Hepatocyte (in vitro differentiated cells): ENCODE measurements at regions not wholly inside any gene's neighbourhood (a gene's known extent, or its start where the extent isn't known, plus 50 kb on each side); places are given as distances from the start of the nearest gene placed in this dataset.

Experiments used
- CTCF ChIP-seq: fragments of 200-600 bp; sonication (generic); IDR thresholded peaks from 2 replicates; pipeline ENCODE4 v1.5.1; 2016; ENCODE audit warnings: antibody characterized with exemption, mild to moderate bottlenecking; ENCODE audit not compliant: poor library complexity
- EZH2phosphoT487 ChIP-seq: fragments of 200-600 bp; sonication (generic); IDR thresholded peaks from one replicate; pipeline ENCODE4 v1.6.1; 2018; ENCODE audit warnings: antibody characterized with exemption, mild to moderate bottlenecking, low read depth, moderate library complexity; ENCODE audit not compliant: unreplicated experiment, severe bottlenecking

GRCh38 chr6:138656364-138657064, 117.1 kb upstream of the CCDC28A start:
- no peak for TF ChIP-seq EZH2phosphoT487
- no peak for TF ChIP-seq CTCF
